ENCODE measurements at regions not wholly inside any gene's neighbourhood (a gene's known extent, or its start where the extent isn't known, plus 50 kb on each side); places are given as distances from the start of the nearest gene placed in this dataset.

- DNase-seq (ENCODE audit: low read depth, low spot score): no peak
These were observed 559.2 kb upstream of the TLE4 start for GRCh38 chr9:79012561-79012960.

GRCh38 chr9:79013715-79014610 lies 557.8 kb upstream of the TLE4 start:
- no peak for DNase-seq (ENCODE audit: low read depth, low spot score)

GRCh38 chr9:79014929-79015699 lies 556.7 kb upstream of the TLE4 start:
- no peak for DNase-seq (ENCODE audit: low read depth, low spot score)

GRCh38 chr9:79015951-79016350 lies 555.8 kb upstream of the TLE4 start:
- DNase-seq (ENCODE audit: low read depth, low spot score): no peak

GRCh38 chr9:79020276-79020675 lies 551.5 kb upstream of the TLE4 start:
- DNase-seq (ENCODE audit: low read depth, low spot score): no peak

- DNase-seq (ENCODE audit: low read depth, low spot score): no peak
These were observed 550.7 kb upstream of the TLE4 start for GRCh38 chr9:79021084-79021483.

- DNase-seq (ENCODE audit: low read depth, low spot score): no peak
These were observed 548.6 kb upstream of the TLE4 start for GRCh38 chr9:79023134-79023580.

- DNase-seq (ENCODE audit: low read depth, low spot score): no peak
These were observed 545.4 kb upstream of the TLE4 start for GRCh38 chr9:79026316-79026715.

- no peak for DNase-seq (ENCODE audit: low read depth, low spot score)
These were observed 543.7 kb upstream of the TLE4 start for GRCh38 chr9:79028101-79028500.

- no peak for DNase-seq (ENCODE audit: low read depth, low spot score)
These were observed 537.2 kb upstream of the TLE4 start for GRCh38 chr9:79034583-79034982.

- DNase-seq (ENCODE audit: low read depth, low spot score): no peak
These were observed 534.4 kb upstream of the TLE4 start for GRCh38 chr9:79037338-79037737.

GRCh38 chr9:79040671-79041070 lies 531.1 kb upstream of the TLE4 start:
- no peak for DNase-seq (ENCODE audit: low read depth, low spot score)

GRCh38 chr9:79041266-79041665 lies 530.5 kb upstream of the TLE4 start:
- DNase-seq (ENCODE audit: low read depth, low spot score): no peak

GRCh38 chr9:79043916-79044315 lies 527.8 kb upstream of the TLE4 start:
- no peak for DNase-seq (ENCODE audit: low read depth, low spot score)

- DNase-seq (ENCODE audit: low read depth, low spot score): no peak
These were observed 525.4 kb upstream of the TLE4 start for GRCh38 chr9:79046401-79046800.

GRCh38 chr9:79049371-79049770 lies 522.4 kb upstream of the TLE4 start:
- no peak for DNase-seq (ENCODE audit: low read depth, low spot score)

GRCh38 chr9:79053598-79053997 lies 518.2 kb upstream of the TLE4 start:
- DNase-seq (ENCODE audit: low read depth, low spot score): no peak

- no peak for DNase-seq (ENCODE audit: low read depth, low spot score)
These were observed 517.3 kb upstream of the TLE4 start for GRCh38 chr9:79054500-79054899.

GRCh38 chr9:79056041-79056440 lies 515.7 kb upstream of the TLE4 start:
- no peak for DNase-seq (ENCODE audit: low read depth, low spot score)

- DNase-seq (ENCODE audit: low read depth, low spot score): no peak
These were observed 514.2 kb upstream of the TLE4 start for GRCh38 chr9:79057576-79057975.

GRCh38 chr9:79060766-79061165 lies 511.0 kb upstream of the TLE4 start:
- no peak for DNase-seq (ENCODE audit: low read depth, low spot score)

GRCh38 chr9:79061752-79062616 lies 509.8 kb upstream of the TLE4 start:
- no peak for DNase-seq (ENCODE audit: low read depth, low spot score)
